IPS DF 19.7 (cell line): ENCODE measurements at regions not wholly inside any gene's neighbourhood (a gene's known extent, or its start where the extent isn't known, plus 50 kb on each side); places are given as distances from the start of the nearest gene placed in this dataset.
"Not testable (repeated sequence)": the region's sequence is repeated elsewhere in the genome, so short reads cannot be mapped to it uniquely, and the experiment has no call there.

Experiments used
- DNase-seq: peaks from one replicate; pipeline ENCODE4 v3.0.0-alpha.2; 2013; ENCODE audit warnings: low read depth, low spot score

- DNase-seq = no peak
Observed at GRCh38 chr14:58887931-58888330, 250.2 kb downstream of the DACT1 start.

GRCh38 chr14:58898655-58899316 is 261.0 kb downstream of the DACT1 start:
- DNase-seq = no peak

- no peak for DNase-seq
Observed at GRCh38 chr14:58899317-58899713, 261.6 kb downstream of the DACT1 start.

- no peak for DNase-seq
Observed at GRCh38 chr14:58901826-58902225, 264.1 kb downstream of the DACT1 start.

GRCh38 chr14:58904776-58905175 is 267.0 kb downstream of the DACT1 start:
- no peak for DNase-seq

GRCh38 chr14:58907803-58908202 is 270.0 kb downstream of the DACT1 start:
- no peak for DNase-seq

GRCh38 chr14:58912287-58912686 is 274.5 kb downstream of the DACT1 start:
- DNase-seq = no peak

GRCh38 chr14:58912799-58913432 is 275.2 kb downstream of the DACT1 start:
- no peak for DNase-seq

- no peak for DNase-seq
Observed at GRCh38 chr14:58914279-58914855, 274.1 kb upstream of the DAAM1 start.

- no peak for DNase-seq
Observed at GRCh38 chr14:58915646-58916045, 272.8 kb upstream of the DAAM1 start.

- no peak for DNase-seq
Observed at GRCh38 chr14:58918066-58918738, 270.3 kb upstream of the DAAM1 start.

GRCh38 chr14:58919217-58919616 is 269.2 kb upstream of the DAAM1 start:
- no peak for DNase-seq

GRCh38 chr14:58920230-58920629 is 268.2 kb upstream of the DAAM1 start:
- no peak for DNase-seq

- DNase-seq = not testable (repeated sequence)
Observed at GRCh38 chr14:58922201-58922940, 266.1 kb upstream of the DAAM1 start.

- DNase-seq = no peak
Observed at GRCh38 chr14:58923751-58924405, 264.6 kb upstream of the DAAM1 start.

- DNase-seq = no peak
Observed at GRCh38 chr14:58941629-58942028, 246.8 kb upstream of the DAAM1 start.

- no peak for DNase-seq
Observed at GRCh38 chr14:58942516-58942915, 246.0 kb upstream of the DAAM1 start.

- no peak for DNase-seq
Observed at GRCh38 chr14:58944343-58944967, 244.0 kb upstream of the DAAM1 start.

GRCh38 chr14:58944968-58945356 is 243.5 kb upstream of the DAAM1 start:
- no peak for DNase-seq

- no peak for DNase-seq
Observed at GRCh38 chr14:58946431-58946830, 242.0 kb upstream of the DAAM1 start.

GRCh38 chr14:58947156-58947555 is 241.3 kb upstream of the DAAM1 start:
- no peak for DNase-seq
